ENCODE measurements at regions not wholly inside any gene's neighbourhood (a gene's known extent, or its start where the extent isn't known, plus 50 kb on each side); places are given as distances from the start of the nearest gene placed in this dataset.
"Not testable (repeated sequence)": the region's sequence is repeated elsewhere in the genome, so short reads cannot be mapped to it uniquely, and the experiment has no call there.

DNA sequence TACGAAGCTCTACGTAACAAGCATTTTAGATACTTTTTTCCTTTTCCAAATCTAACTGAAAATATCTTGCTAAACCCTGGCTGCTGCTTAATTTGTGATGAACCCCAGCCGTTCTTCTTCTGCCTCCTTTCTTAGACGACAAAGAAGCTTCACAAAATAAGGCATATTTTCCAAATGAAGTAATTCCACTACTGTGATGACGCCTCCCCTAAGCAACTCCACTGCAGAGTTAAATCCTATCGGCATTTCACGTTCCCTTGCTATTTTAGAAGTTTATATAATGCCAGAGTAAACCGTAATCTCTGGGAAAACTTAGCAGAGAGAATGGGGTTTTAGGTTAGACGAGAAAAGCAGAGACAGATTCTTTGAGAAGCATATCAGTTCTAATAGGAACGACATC is 683.1 kb upstream of the SALL1 start:
- H3K36me3 ChIP-seq = no peaks in the 10 kb centered on the region
- H3K9me3 ChIP-seq = no peaks in the 10 kb centered on the region
- no peak for TF ChIP-seq POLR2AphosphoS5 (IDR thresholded peaks at IDR 0.05)
- TF ChIP-seq, protein P1, sequence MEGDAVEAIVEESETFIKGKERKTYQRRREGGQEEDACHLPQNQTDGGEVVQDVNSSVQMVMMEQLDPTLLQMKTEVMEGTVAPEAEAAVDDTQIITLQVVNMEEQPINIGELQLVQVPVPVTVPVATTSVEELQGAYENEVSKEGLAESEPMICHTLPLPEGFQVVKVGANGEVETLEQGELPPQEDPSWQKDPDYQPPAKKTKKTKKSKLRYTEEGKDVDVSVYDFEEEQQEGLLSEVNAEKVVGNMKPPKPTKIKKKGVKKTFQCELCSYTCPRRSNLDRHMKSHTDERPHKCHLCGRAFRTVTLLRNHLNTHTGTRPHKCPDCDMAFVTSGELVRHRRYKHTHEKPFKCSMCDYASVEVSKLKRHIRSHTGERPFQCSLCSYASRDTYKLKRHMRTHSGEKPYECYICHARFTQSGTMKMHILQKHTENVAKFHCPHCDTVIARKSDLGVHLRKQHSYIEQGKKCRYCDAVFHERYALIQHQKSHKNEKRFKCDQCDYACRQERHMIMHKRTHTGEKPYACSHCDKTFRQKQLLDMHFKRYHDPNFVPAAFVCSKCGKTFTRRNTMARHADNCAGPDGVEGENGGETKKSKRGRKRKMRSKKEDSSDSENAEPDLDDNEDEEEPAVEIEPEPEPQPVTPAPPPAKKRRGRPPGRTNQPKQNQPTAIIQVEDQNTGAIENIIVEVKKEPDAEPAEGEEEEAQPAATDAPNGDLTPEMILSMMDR (IDR thresholded peaks at IDR 0.05) = no peak
- no peak for TF ChIP-seq POLR2A (IDR thresholded peaks at IDR 0.05)
- intact Hi-C loops (cut with DNase I; ENCODE audit: low total_unique reads) = no loop called here
- H3K27ac ChIP-seq = no peak overlapping the region
- DNase-seq (ENCODE audit: low spot score in 2 of 2) = no peak
- H3K4me3 ChIP-seq = no peak overlapping the region
- H3K4me1 ChIP-seq = no peaks in the 10 kb centered on the region
- no peaks in the 10 kb centered on the region for H3K27me3 ChIP-seq

DNA sequence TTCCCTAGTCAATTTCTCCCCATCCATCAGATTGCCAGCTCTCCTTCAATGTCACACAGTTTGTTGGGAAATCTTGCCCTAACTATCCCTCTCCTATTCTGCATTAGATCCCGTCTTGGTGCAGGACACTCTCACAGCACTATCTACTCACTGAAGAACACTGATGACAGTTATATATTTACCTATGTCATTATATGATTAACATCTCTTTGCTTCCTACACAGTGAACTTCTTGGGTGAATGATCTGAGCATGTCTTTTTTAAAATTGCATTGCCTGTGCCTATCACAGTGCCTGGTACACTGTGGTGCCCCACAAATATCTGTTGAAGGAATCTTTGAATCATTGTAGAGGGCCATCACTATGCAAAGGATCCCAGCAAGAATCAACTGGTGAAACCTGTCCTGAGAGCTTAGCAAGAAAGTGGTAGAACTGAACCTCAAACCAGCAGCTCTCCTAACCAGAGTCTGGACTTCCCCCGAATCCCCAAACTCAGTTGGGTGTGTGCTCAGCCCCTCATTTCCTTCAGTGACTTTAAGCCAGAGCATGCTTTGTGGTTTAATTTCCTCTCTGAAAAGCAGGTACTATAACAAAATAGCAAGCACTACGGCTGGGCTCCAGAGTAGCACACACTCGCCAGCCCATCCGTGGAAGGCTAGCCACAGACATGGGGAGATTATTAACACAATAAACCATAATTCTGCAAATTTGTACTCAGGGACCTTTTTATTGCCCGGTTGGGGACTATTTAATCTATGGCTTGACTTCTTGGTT is 680.7 kb upstream of the SALL1 start:
- DNase-seq (ENCODE audit: low spot score in 2 of 2) = no peak
- Histone ChIP-seq H3K27me3 (no peaks in the 10 kb centered on the region), H3K4me1 (no peaks in the 10 kb centered on the region), H3K27ac (no peak overlapping the region), H3K9me3 (no peaks in the 10 kb centered on the region), H3K36me3 (no peaks in the 10 kb centered on the region), H3K4me3 (no peak overlapping the region)
- TF ChIP-seq, protein P1 (IDR thresholded peaks at IDR 0.05) = no peak
- no peak for TF ChIP-seq POLR2A (IDR thresholded peaks at IDR 0.05)
- TF ChIP-seq POLR2AphosphoS5 (IDR thresholded peaks at IDR 0.05) = no peak
- intact Hi-C loops (cut with DNase I; ENCODE audit: low total_unique reads) = no loop called here

DNA sequence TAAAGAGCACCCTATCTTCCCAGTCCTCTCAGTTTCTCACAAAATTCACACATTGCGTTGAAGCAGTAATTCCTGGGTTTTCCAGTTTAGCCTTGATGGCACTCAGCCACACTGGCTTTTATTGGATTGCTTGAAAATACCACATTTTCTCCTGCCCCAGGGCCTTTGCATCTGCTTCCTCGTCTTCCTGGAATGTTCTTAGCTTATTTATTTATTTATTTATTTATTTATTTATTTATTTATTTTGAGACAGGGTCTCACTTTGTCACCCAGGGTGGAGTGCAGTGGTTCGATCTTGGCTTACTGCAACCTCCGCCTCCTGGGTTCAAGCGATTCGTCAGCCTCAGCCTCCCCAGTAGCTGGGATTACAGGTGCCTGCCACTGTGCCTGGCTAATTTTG is 680.0 kb upstream of the SALL1 start:
- H3K27ac ChIP-seq; H3K9me3 ChIP-seq; DNase-seq (ENCODE audit: low spot score in 2 of 2); intact Hi-C loops (cut with DNase I; ENCODE audit: low total_unique reads); H3K36me3 ChIP-seq; H3K4me3 ChIP-seq; H3K4me1 ChIP-seq; H3K27me3 ChIP-seq: not testable (repeated sequence)

DNA sequence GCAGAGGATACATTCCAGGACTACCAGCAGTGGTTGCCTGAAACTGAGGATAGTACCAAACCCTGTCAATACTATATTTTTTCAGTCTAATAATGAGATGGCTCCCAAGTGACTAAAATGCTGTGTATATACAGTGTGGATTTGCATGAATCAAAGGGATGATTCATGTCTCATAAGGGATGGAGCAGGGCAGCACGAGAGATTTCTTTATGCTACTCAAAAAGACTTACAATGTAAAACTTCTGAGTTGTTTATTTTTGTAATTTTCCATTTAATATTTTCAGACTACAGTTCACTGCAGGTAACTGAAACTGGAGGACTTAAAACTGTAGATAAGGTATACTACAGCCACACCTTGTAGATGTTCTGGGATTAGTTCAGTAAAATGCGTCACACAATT is 674.7 kb upstream of the SALL1 start:
- TF ChIP-seq POLR2AphosphoS5 (IDR thresholded peaks at IDR 0.05) = no peak
- TF ChIP-seq, protein P1 (IDR thresholded peaks at IDR 0.05) = no peak
- TF ChIP-seq POLR2A (IDR thresholded peaks at IDR 0.05) = no peak
- DNase-seq (ENCODE audit: low spot score in 2 of 2) = no peak
- Histone ChIP-seq H3K4me3 (no peak overlapping the region), H3K36me3 (no peaks in the 10 kb centered on the region), H3K27ac (no peak overlapping the region), H3K27me3 (no peaks in the 10 kb centered on the region), H3K4me1 (no peaks in the 10 kb centered on the region), H3K9me3 (no peaks in the 10 kb centered on the region)
- intact Hi-C loops (cut with DNase I; ENCODE audit: low total_unique reads) = no loop called here

DNA sequence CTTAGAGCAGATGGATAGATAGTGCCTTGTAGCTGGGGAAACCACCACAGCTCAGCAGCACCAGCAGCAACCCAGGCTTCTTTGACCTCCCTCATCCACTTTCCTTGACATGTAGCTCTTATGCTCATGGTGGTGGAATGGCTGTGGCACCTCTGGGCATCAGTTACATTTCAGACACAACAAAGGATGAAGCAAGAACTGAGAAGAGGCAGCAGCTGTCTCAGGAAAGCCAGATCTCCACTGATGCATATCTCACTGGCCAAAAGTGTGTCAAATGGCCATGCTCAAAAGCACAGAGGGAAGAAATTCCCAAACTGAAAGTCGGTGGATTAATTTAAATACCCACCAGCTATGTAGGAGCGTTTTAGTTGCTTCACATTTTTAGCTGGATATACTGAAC is 671.4 kb upstream of the SALL1 start:
- H3K27ac ChIP-seq = no peak overlapping the region
- intact Hi-C loops (cut with DNase I; ENCODE audit: low total_unique reads) = no loop called here
- H3K27me3 ChIP-seq = no peaks in the 10 kb centered on the region
- no peaks in the 10 kb centered on the region for H3K9me3 ChIP-seq
- H3K4me1 ChIP-seq = no peaks in the 10 kb centered on the region
- H3K4me3 ChIP-seq = no peak overlapping the region
- TF ChIP-seq POLR2A (IDR thresholded peaks at IDR 0.05) = no peak
- TF ChIP-seq, protein P1 (IDR thresholded peaks at IDR 0.05) = no peak
- no peak for TF ChIP-seq POLR2AphosphoS5 (IDR thresholded peaks at IDR 0.05)
- no peaks in the 10 kb centered on the region for H3K36me3 ChIP-seq
- DNase-seq (ENCODE audit: low spot score in 2 of 2) = no peak

Measured in breast epithelium (tissue), 4 donors.